ENCODE measurements at regions not wholly inside any gene's neighbourhood (a gene's known extent, or its start where the extent isn't known, plus 50 kb on each side); places are given as distances from the start of the nearest gene placed in this dataset.
A peak's percentile ranks its signal among the peaks of the same experiment; 100 is the strongest.
"Not testable (repeated sequence)": the region's sequence is repeated elsewhere in the genome, so short reads cannot be mapped to it uniquely, and the experiment has no call there.

DNA sequence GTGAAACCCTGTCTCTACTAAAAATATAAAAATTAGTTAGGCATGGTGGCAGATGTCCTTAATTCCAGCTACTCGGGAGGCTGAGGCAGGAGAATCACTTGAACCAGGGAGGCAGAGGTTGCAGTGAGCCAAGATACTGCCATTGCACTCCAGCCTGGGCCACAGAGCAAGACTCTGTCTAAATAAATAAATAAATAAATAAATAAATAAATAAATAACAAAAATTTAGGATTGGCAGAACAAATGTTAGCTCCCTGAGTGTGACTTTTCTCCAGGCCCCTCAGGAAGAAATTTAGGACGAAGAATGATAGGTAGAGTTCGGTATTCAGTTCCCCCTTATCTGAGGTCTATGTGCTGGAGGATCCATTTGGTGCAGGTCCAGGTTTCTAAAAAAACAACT lies 181.2 kb downstream of the CD47 start:
- H3K4me1 ChIP-seq (ENCODE audit: control insufficient read depth in 3 of 3, insufficient read depth in 3 of 3, low read length in 3 of 3); H3K36me3 ChIP-seq (ENCODE audit: control insufficient read depth in 3 of 3, insufficient read depth in 3 of 3, low read length in 3 of 3); H3K4me3 ChIP-seq (ENCODE audit: low read length in 3 of 3); H3K27ac ChIP-seq (ENCODE audit: low read depth, low read length); H3K9me3 ChIP-seq (ENCODE audit: control insufficient read depth in 3 of 3, low read length in 3 of 3); H3K27me3 ChIP-seq (ENCODE audit: control insufficient read depth in 3 of 3, insufficient read depth in 3 of 3, low read length in 3 of 3); H3K9ac ChIP-seq (ENCODE audit: low read depth in 1 of 3, low read length in 3 of 3): not testable (repeated sequence)

DNA sequence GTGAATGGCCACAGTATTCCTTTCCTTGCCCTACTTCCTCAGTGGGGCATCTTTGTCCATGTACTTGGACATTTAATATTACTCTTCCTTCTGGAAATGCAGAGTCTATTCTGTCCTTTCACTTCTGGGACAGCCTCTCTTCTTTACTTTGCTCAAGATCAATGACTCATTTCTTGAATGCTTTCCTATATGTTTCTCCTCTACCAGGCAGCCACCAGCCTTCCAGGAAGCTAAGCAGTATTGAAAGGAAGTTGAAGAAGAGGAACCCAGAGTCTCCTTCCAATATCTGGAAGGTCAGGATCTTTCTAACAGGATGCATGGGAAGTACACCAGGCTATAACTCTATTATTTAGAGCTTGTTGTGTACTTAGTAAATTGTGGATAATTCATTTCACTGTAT lies 182.8 kb downstream of the CD47 start:
- Histone ChIP-seq H3K27me3 (ENCODE audit: control insufficient read depth in 3 of 3, insufficient read depth in 3 of 3, low read length in 3 of 3) (no peaks in the 10 kb centered on the region), H3K9me3 (ENCODE audit: control insufficient read depth in 3 of 3, low read length in 3 of 3) (no peaks in the 10 kb centered on the region), H3K4me1 (ENCODE audit: control insufficient read depth in 3 of 3, insufficient read depth in 3 of 3, low read length in 3 of 3) (peaks cover 0 to 4% (median 2%) of the 10 kb centered on the region in 3 donors), H3K4me3 (ENCODE audit: low read length in 3 of 3) (no peak overlapping the region), H3K36me3 (ENCODE audit: control insufficient read depth in 3 of 3, insufficient read depth in 3 of 3, low read length in 3 of 3) (no peaks in the 10 kb centered on the region), H3K9ac (ENCODE audit: low read depth in 1 of 3, low read length in 3 of 3) (no peak overlapping the region), H3K27ac (ENCODE audit: low read depth, low read length) (no peak overlapping the region)

DNA sequence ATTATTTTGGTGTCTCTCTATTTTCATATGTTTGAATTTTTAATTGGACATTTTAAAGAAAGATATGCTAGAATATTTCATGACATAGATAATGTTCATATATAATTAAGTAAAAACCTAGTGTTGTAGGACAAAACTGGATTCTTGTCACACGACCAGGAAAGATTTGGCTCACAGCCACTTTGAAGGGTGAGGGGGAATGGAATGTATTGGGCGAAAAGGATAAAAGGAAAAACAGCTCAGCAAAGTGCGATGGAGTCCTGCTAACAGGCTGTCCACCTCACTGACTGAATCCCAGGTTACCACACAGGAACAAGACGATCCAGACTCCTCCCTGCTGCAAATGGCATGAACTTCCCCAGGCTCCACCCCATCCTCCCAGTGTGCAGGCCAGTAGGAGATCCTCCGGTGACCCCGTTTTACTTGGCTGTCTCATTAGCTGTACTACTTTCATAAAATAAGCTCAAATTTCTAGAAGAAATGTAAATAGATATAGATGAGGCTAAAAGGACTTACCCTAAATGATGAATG lies 186.2 kb downstream of the CD47 start:
- H3K27me3 ChIP-seq (ENCODE audit: control insufficient read depth in 3 of 3, insufficient read depth in 3 of 3, low read length in 3 of 3) = no peaks in the 10 kb centered on the region
- peak overlapping the region in 1 of 3 donors; percentile 28 for H3K4me3 ChIP-seq (ENCODE audit: low read length in 3 of 3)
- H3K4me1 ChIP-seq (ENCODE audit: control insufficient read depth in 3 of 3, insufficient read depth in 3 of 3, low read length in 3 of 3) = peaks cover 0 to 4% (median 2%) of the 10 kb centered on the region in 3 donors
- H3K36me3 ChIP-seq (ENCODE audit: control insufficient read depth in 3 of 3, insufficient read depth in 3 of 3, low read length in 3 of 3) = no peaks in the 10 kb centered on the region
- no peak overlapping the region for H3K9ac ChIP-seq (ENCODE audit: low read depth in 1 of 3, low read length in 3 of 3)
- H3K27ac ChIP-seq (ENCODE audit: low read depth, low read length) = no peak overlapping the region
- no peaks in the 10 kb centered on the region for H3K9me3 ChIP-seq (ENCODE audit: control insufficient read depth in 3 of 3, low read length in 3 of 3)

DNA sequence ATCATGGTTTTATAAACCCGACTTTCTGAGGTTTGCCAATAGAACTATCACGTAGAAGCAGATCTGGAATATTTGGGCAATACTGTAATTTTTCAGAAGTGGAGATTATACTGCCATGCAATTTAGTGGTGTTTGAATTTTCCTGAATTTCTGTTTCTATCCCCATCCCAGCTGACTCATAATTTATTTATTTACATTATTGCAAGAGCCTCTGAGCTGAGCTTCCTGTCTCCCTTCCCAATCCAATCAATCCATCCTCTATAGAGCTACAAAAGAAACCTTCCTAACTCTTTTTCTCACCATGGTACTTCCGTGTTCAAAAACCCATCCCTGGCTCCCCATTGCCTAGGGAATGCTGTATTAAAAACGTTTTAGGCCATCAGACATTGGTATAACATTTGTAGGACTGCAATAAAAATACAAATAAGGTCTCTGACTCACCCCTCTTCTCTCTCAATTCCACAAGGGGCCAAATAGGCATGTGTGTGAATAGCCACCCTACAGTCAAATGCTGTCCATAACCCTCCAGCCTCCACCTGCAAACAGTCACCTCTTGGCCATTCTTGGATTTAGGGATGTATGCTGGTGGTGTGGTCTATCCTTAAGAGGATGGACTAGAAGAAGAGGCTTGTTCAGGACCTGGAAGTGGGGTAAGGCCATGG lies 190.7 kb downstream of the CD47 start:
- no peak overlapping the region for H3K4me3 ChIP-seq (ENCODE audit: low read length in 3 of 3)
- H3K4me1 ChIP-seq (ENCODE audit: control insufficient read depth in 3 of 3, insufficient read depth in 3 of 3, low read length in 3 of 3) = peaks cover 0 to 4% (median 2%) of the 10 kb centered on the region in 3 donors
- no peaks in the 10 kb centered on the region for H3K36me3 ChIP-seq (ENCODE audit: control insufficient read depth in 3 of 3, insufficient read depth in 3 of 3, low read length in 3 of 3)
- H3K9ac ChIP-seq (ENCODE audit: low read depth in 1 of 3, low read length in 3 of 3) = no peak overlapping the region
- H3K9me3 ChIP-seq (ENCODE audit: control insufficient read depth in 3 of 3, low read length in 3 of 3) = no peaks in the 10 kb centered on the region
- no peak overlapping the region for H3K27ac ChIP-seq (ENCODE audit: low read depth, low read length)
- no peaks in the 10 kb centered on the region for H3K27me3 ChIP-seq (ENCODE audit: control insufficient read depth in 3 of 3, insufficient read depth in 3 of 3, low read length in 3 of 3)

DNA sequence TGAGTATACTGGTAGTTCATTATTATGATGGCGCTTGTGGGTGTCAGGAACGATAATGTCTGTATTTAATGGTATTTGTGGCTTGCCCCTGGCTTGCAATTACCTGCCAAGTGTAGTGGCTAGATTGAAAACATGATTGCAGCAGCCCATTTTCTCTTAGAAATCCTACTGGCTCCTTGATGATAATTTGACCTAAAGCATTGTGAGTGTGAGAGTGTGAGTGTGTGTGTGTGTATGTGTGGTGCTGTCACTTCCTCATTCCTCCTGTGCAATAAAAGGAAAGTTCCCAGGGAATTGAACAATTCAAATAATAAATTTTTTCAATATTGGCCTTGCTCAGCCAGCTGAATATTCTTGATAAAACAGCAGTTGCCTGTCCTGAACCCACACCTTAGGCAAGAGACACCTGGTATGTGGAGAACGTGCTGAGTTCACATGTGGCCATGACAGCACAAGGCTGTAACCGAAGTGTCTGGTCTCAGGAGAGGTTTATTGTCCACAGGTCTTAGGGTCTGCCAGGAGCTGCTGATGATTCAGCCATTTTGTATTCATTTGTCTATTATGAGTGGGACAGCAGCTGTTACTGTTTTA lies 193.3 kb downstream of the CD47 start:
- no peaks in the 10 kb centered on the region for H3K4me1 ChIP-seq (ENCODE audit: control insufficient read depth in 3 of 3, insufficient read depth in 3 of 3, low read length in 3 of 3)
- H3K27me3 ChIP-seq (ENCODE audit: control insufficient read depth in 3 of 3, insufficient read depth in 3 of 3, low read length in 3 of 3) = no peaks in the 10 kb centered on the region

DNA sequence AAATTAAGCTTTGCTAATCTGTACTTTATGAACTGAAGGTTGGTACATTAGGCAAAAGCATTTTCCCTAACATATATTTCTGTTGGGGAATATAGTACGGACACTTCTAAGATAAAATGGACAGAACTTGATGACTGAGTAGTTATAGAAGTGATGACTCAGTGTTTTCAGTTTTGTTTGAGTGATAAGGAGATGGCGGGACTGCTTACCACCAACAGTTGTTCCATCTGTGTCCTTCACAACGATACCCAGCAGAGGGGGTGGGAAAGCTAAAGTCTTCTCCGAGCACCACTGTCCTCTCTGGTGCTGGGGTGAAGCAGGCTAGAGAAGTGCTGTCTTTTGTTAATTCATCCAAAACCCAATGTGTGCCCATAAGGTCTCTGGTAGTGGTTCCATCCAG lies 195.8 kb downstream of the CD47 start:
- Histone ChIP-seq H3K27ac (ENCODE audit: low read depth, low read length) (no peak overlapping the region), H3K36me3 (ENCODE audit: control insufficient read depth in 3 of 3, insufficient read depth in 3 of 3, low read length in 3 of 3) (no peaks in the 10 kb centered on the region), H3K27me3 (ENCODE audit: control insufficient read depth in 3 of 3, insufficient read depth in 3 of 3, low read length in 3 of 3) (no peaks in the 10 kb centered on the region), H3K4me3 (ENCODE audit: low read length in 3 of 3) (no peak overlapping the region), H3K9ac (ENCODE audit: low read depth in 1 of 3, low read length in 3 of 3) (no peak overlapping the region), H3K4me1 (ENCODE audit: control insufficient read depth in 3 of 3, insufficient read depth in 3 of 3, low read length in 3 of 3) (no peaks in the 10 kb centered on the region), H3K9me3 (ENCODE audit: control insufficient read depth in 3 of 3, low read length in 3 of 3) (no peaks in the 10 kb centered on the region)

More for the DNA sequence above, 193.3 kb downstream of the CD47 start:
- no peak overlapping the region for H3K4me3 ChIP-seq (ENCODE audit: low read length in 3 of 3)
- no peak overlapping the region for H3K27ac ChIP-seq (ENCODE audit: low read depth, low read length)
- no peak overlapping the region for H3K9ac ChIP-seq (ENCODE audit: low read depth in 1 of 3, low read length in 3 of 3)
- H3K9me3 ChIP-seq (ENCODE audit: control insufficient read depth in 3 of 3, low read length in 3 of 3) = no peaks in the 10 kb centered on the region
- H3K36me3 ChIP-seq (ENCODE audit: control insufficient read depth in 3 of 3, insufficient read depth in 3 of 3, low read length in 3 of 3) = no peaks in the 10 kb centered on the region

DNA sequence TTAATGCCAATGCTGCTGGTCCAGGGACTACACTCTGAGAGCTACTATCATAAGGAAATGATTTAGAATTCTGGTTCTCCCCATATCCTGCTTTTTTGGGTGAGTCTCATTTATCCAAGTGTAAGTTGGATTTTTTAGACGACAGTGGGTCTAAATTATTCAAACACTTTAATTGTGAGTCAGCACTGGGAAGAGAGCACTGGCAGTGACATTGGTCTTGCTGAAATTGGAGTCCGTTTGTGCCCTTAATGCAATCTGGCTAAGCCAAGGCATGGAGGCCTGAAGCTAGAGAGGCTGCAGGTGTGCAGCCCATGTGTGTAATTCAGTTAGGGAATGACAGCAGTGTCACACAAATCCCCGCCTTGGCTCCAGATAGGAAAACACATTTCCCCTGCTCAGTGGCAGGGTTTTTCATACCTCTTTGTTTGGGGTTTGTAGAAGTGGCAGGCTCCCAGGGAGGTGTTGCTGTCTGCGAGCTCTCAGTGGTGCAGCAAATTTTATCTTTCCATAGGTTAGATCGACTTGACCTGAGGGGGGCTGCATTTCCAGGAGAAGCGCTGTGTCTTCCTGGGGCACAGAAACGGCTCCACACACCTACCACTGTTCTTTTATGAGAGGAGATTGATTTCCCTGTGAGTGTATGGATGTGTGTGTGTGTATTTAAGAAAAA lies 197.7 kb downstream of the CD47 start:
- H3K4me3 ChIP-seq (ENCODE audit: low read length in 3 of 3) = no peak overlapping the region
- no peaks in the 10 kb centered on the region for H3K4me1 ChIP-seq (ENCODE audit: control insufficient read depth in 3 of 3, insufficient read depth in 3 of 3, low read length in 3 of 3)
- no peaks in the 10 kb centered on the region for H3K36me3 ChIP-seq (ENCODE audit: control insufficient read depth in 3 of 3, insufficient read depth in 3 of 3, low read length in 3 of 3)
- H3K9me3 ChIP-seq (ENCODE audit: control insufficient read depth in 3 of 3, low read length in 3 of 3) = peaks cover 0 to 3% (median 0%) of the 10 kb centered on the region in 3 donors
- no peaks in the 10 kb centered on the region for H3K27me3 ChIP-seq (ENCODE audit: control insufficient read depth in 3 of 3, insufficient read depth in 3 of 3, low read length in 3 of 3)
- no peak overlapping the region for H3K27ac ChIP-seq (ENCODE audit: low read depth, low read length)
- no peak overlapping the region for H3K9ac ChIP-seq (ENCODE audit: low read depth in 1 of 3, low read length in 3 of 3)

DNA sequence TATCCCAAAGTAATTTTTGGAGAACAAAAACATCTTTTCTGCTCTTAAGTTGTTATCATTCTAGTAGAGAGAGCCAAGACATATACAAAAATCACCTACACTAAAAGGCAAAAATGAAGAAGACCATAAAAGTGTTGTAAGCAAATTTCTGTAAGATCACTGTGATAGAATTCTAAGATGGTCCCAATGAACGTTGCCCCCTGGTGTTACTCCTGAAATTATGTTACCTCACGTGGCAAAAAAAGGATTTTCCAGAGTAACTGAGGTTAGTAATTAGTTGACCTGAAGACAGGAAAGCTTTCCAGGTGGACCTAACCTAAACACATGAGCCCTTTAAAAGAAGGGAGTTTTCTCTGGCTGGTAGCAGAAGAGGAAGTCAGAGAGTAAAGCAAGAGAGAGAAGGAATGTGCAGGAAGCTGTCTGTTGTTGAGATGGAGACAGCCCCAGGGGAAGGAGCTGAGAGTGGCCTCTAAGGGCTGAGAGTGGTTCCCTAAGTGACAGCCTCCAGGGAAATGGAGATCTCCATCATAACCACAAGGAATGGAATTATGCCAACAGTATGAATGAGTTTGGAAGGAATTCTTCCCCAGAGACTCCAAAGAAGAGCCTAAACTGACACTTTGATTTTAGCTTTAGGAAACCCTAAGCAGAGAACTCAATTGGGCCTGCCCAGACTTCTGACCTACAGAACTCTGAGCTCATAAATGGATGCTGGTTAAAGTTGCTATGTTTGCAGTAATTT lies 205.9 kb downstream of the CD47 start:
- H3K4me1 ChIP-seq (ENCODE audit: control insufficient read depth in 3 of 3, insufficient read depth in 3 of 3, low read length in 3 of 3) = no peaks in the 10 kb centered on the region
- H3K9ac ChIP-seq (ENCODE audit: low read depth in 1 of 3, low read length in 3 of 3) = no peak overlapping the region
- H3K9me3 ChIP-seq (ENCODE audit: control insufficient read depth in 3 of 3, low read length in 3 of 3) = peaks cover 0 to 3% (median 0%) of the 10 kb centered on the region in 3 donors
- no peaks in the 10 kb centered on the region for H3K36me3 ChIP-seq (ENCODE audit: control insufficient read depth in 3 of 3, insufficient read depth in 3 of 3, low read length in 3 of 3)
- no peak overlapping the region for H3K27ac ChIP-seq (ENCODE audit: low read depth, low read length)
- H3K4me3 ChIP-seq (ENCODE audit: low read length in 3 of 3) = no peak overlapping the region
- H3K27me3 ChIP-seq (ENCODE audit: control insufficient read depth in 3 of 3, insufficient read depth in 3 of 3, low read length in 3 of 3) = no peaks in the 10 kb centered on the region

DNA sequence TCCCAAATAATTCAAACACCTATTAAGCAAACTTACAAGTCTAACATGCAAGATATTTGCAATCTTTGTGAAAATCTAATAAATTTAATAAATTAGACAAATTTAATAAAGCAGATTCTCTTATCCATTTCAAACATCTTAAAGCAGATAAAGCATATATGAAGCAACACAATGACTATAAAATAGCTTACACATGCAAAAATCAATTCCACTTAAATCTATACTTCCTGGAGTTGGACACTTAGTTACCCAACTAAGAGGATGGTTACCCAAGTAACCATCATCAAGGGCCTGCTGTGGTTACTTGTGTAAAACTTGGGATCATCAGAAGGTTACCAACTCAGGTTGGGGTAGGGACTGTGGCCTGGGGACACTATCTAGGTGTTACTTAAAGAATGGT lies 206.8 kb downstream of the CD47 start:
- Histone ChIP-seq H3K36me3 (ENCODE audit: control insufficient read depth in 3 of 3, insufficient read depth in 3 of 3, low read length in 3 of 3) (no peaks in the 10 kb centered on the region), H3K9ac (ENCODE audit: low read depth in 1 of 3, low read length in 3 of 3) (no peak overlapping the region), H3K9me3 (ENCODE audit: control insufficient read depth in 3 of 3, low read length in 3 of 3) (peaks cover 0 to under 1% (median 0%) of the 10 kb centered on the region in 3 donors), H3K4me1 (ENCODE audit: control insufficient read depth in 3 of 3, insufficient read depth in 3 of 3, low read length in 3 of 3) (no peaks in the 10 kb centered on the region), H3K27ac (ENCODE audit: low read depth, low read length) (no peak overlapping the region), H3K4me3 (ENCODE audit: low read length in 3 of 3) (no peak overlapping the region), H3K27me3 (ENCODE audit: control insufficient read depth in 3 of 3, insufficient read depth in 3 of 3, low read length in 3 of 3) (no peaks in the 10 kb centered on the region)
